ENCODE measurements at regions not wholly inside any gene's neighbourhood (a gene's known extent, or its start where the extent isn't known, plus 50 kb on each side); places are given as distances from the start of the nearest gene placed in this dataset.

- peak; percentile 85 for DNase-seq (ENCODE audit: insufficient read length, low spot score, missing footprints)
- Histone ChIP-seq H3K4me2 (ENCODE audit: insufficient read depth, low read length) (peak overlapping the region; percentile 44), H3K27me3 (ENCODE audit: insufficient read depth, low read length) (no peaks in the 10 kb centered on the region), H3K4me3 (ENCODE audit: insufficient read depth, low read length) (no peak overlapping the region), H3K79me2 (ENCODE audit: insufficient read depth, low read length) (no peaks in the 10 kb centered on the region), H3K36me3 (ENCODE audit: insufficient read depth, low read length) (no peaks in the 10 kb centered on the region), H3K9me3 (ENCODE audit: low read depth, low read length) (no peaks in the 10 kb centered on the region), H3K4me1 (ENCODE audit: insufficient read depth, low read length) (peaks cover 29% of the 10 kb centered on the region), H3K27ac (ENCODE audit: low read depth, low read length) (peak overlapping the region; percentile 68), H4K20me1 (ENCODE audit: insufficient read depth, low read length) (no peaks in the 10 kb centered on the region), H2AFZ (ENCODE audit: low read length) (peak overlapping the region; percentile 0)
- TF ChIP-seq CTCF (IDR thresholded peaks at IDR 0.05; ENCODE audit: extremely low read depth, low read depth, low read length) = no peak
Observed at GRCh38 chr9:107213561-107214028, 69.5 kb upstream of the RAD23B start.

- Histone ChIP-seq H3K36me3 (ENCODE audit: insufficient read depth, low read length) (no peaks in the 10 kb centered on the region), H3K4me1 (ENCODE audit: insufficient read depth, low read length) (peaks cover 28% of the 10 kb centered on the region), H3K27ac (ENCODE audit: low read depth, low read length) (peak overlapping the region; percentile 68), H2AFZ (ENCODE audit: low read length) (no peak overlapping the region), H3K9me3 (ENCODE audit: low read depth, low read length) (no peaks in the 10 kb centered on the region), H3K4me2 (ENCODE audit: insufficient read depth, low read length) (no peak overlapping the region), H3K27me3 (ENCODE audit: insufficient read depth, low read length) (no peaks in the 10 kb centered on the region), H3K4me3 (ENCODE audit: insufficient read depth, low read length) (no peak overlapping the region), H4K20me1 (ENCODE audit: insufficient read depth, low read length) (no peaks in the 10 kb centered on the region), H3K79me2 (ENCODE audit: insufficient read depth, low read length) (no peaks in the 10 kb centered on the region)
- TF ChIP-seq CTCF (IDR thresholded peaks at IDR 0.05; ENCODE audit: extremely low read depth, low read depth, low read length) = no peak
- DNase-seq (ENCODE audit: insufficient read length, low spot score, missing footprints) = no peak
Observed at GRCh38 chr9:107214381-107214780, 68.7 kb upstream of the RAD23B start.

DNA sequence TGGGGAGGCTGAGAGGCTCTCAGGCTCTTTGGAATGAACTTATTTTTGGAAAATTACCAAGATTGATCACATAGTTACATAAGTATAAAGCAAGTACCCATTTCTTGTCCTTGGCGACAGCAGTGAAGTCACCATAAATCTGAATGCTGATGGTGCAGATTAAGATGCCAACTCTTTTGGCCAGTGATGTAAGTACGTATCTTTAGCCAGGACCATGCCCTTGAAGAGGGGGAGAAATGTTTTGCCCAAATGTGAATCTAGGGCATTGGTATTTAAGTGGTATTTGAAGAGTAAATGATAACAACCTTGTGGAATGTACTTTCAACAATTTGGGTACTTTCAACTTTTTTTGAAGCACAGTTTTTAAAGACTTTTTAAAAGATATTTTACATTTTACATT, 68.2 kb upstream of the RAD23B start:
- H3K36me3 ChIP-seq (ENCODE audit: insufficient read depth, low read length) = no peaks in the 10 kb centered on the region
- no peaks in the 10 kb centered on the region for H3K9me3 ChIP-seq (ENCODE audit: low read depth, low read length)
- no peaks in the 10 kb centered on the region for H4K20me1 ChIP-seq (ENCODE audit: insufficient read depth, low read length)
- H3K4me2 ChIP-seq (ENCODE audit: insufficient read depth, low read length) = peak overlapping the region; percentile 25
- DNase-seq (ENCODE audit: insufficient read length, low spot score, missing footprints) = no peak
- TF ChIP-seq CTCF (IDR thresholded peaks at IDR 0.05; ENCODE audit: extremely low read depth, low read depth, low read length) = no peak
- peak overlapping the region; percentile 68 for H3K27ac ChIP-seq (ENCODE audit: low read depth, low read length)
- no peaks in the 10 kb centered on the region for H3K79me2 ChIP-seq (ENCODE audit: insufficient read depth, low read length)
- peaks cover 28% of the 10 kb centered on the region for H3K4me1 ChIP-seq (ENCODE audit: insufficient read depth, low read length)
- no peak overlapping the region for H2AFZ ChIP-seq (ENCODE audit: low read length)
- no peak overlapping the region for H3K4me3 ChIP-seq (ENCODE audit: insufficient read depth, low read length)
- H3K27me3 ChIP-seq (ENCODE audit: insufficient read depth, low read length) = no peaks in the 10 kb centered on the region

- H3K36me3 ChIP-seq (ENCODE audit: insufficient read depth, low read length) = no peaks in the 10 kb centered on the region
- no peak for TF ChIP-seq CTCF (IDR thresholded peaks at IDR 0.05; ENCODE audit: extremely low read depth, low read depth, low read length)
- H3K4me1 ChIP-seq (ENCODE audit: insufficient read depth, low read length) = peaks cover 28% of the 10 kb centered on the region
- no peaks in the 10 kb centered on the region for H3K79me2 ChIP-seq (ENCODE audit: insufficient read depth, low read length)
- no peaks in the 10 kb centered on the region for H3K9me3 ChIP-seq (ENCODE audit: low read depth, low read length)
- peak overlapping the region; percentile 68 for H3K27ac ChIP-seq (ENCODE audit: low read depth, low read length)
- no peak overlapping the region for H2AFZ ChIP-seq (ENCODE audit: low read length)
- H3K4me3 ChIP-seq (ENCODE audit: insufficient read depth, low read length) = no peak overlapping the region
- H3K4me2 ChIP-seq (ENCODE audit: insufficient read depth, low read length) = peak overlapping the region; percentile 25
- H4K20me1 ChIP-seq (ENCODE audit: insufficient read depth, low read length) = no peaks in the 10 kb centered on the region
- H3K27me3 ChIP-seq (ENCODE audit: insufficient read depth, low read length) = no peaks in the 10 kb centered on the region
- no peak for DNase-seq (ENCODE audit: insufficient read length, low spot score, missing footprints)
Observed at GRCh38 chr9:107215381-107215780, 67.7 kb upstream of the RAD23B start.

All from osteoblast (primary cell).